WTC11 (cell line): ENCODE measurements at regions not wholly inside any gene's neighbourhood (a gene's known extent, or its start where the extent isn't known, plus 50 kb on each side); places are given as distances from the start of the nearest gene placed in this dataset.

Source experiments
- ATAC-seq: fragments of 200-7000 bp; cut with Tn5 transposase; 2 replicates; pipeline ENCODE4 v1.10.0; 2021; ENCODE audit warnings: mild to moderate bottlenecking, moderate library complexity
- CTCF ChIA-PET: fragments of 300-600 bp; sonication (Branson Sonifier 250); formaldehyde crosslinking; loops from one replicate; lab custom pipeline; 2021; ENCODE audit warnings: antibody characterized with exemption; lab: Charles Lee
- POLR2A ChIA-PET: fragments of 350-600 bp; sonication (Branson Sonifier 250); formaldehyde crosslinking; loops from one replicate; lab custom pipeline; 2021; ENCODE audit warnings: antibody characterized with exemption; lab: Charles Lee
- DNase-seq: peaks from one replicate; pipeline ENCODE4 v3.0.0; 2021; ENCODE audit warnings: low spot score
- H3K27ac Mint-ChIP-seq: 2 replicates; pipeline ENCODE4 v1.8.0; 2021; ENCODE audit warnings: mixed read lengths
- H3K27me3 Mint-ChIP-seq: 2 replicates; pipeline ENCODE4 v1.8.0; 2021; ENCODE audit warnings: low read depth, mild to moderate bottlenecking, moderate library complexity, mixed read lengths
- H3K36me3 Mint-ChIP-seq: 2 replicates; pipeline ENCODE4 v1.8.0; 2021; ENCODE audit warnings: mixed read lengths
- H3K4me1 Mint-ChIP-seq: 2 replicates; pipeline ENCODE4 v1.8.0; 2022; ENCODE audit warnings: mixed read lengths
- H3K4me3 Mint-ChIP-seq: 2 replicates; pipeline ENCODE4 v1.8.0; 2021; ENCODE audit warnings: mild to moderate bottlenecking, moderate library complexity, mixed read lengths
- H3K9me3 Mint-ChIP-seq: 2 replicates; pipeline ENCODE4 v1.8.0; 2021; ENCODE audit warnings: mixed read lengths
- CREM ChIP-seq: sonication (generic); formaldehyde crosslinking; IDR thresholded peaks from 2 replicates; pipeline ENCODE4 v1.8.1; 2022; ENCODE audit warnings: mild to moderate bottlenecking, missing genetic modification reagents, moderate library complexity
- FOXJ3 ChIP-seq: sonication (generic); formaldehyde crosslinking; IDR thresholded peaks from 2 replicates; pipeline ENCODE4 v1.9.0; 2021; ENCODE audit warnings: missing genetic modification reagents, mild to moderate bottlenecking, borderline replicate concordance
- FOXK1 ChIP-seq: sonication (generic); formaldehyde crosslinking; IDR thresholded peaks from 2 replicates; pipeline ENCODE4 v1.8.0; 2022; ENCODE audit warnings: mild to moderate bottlenecking, moderate library complexity, missing genetic modification reagents
- JUN ChIP-seq: sonication (generic); formaldehyde crosslinking; IDR thresholded peaks from 2 replicates; pipeline ENCODE4 v1.8.0; 2023; ENCODE audit warnings: mild to moderate bottlenecking, missing genetic modification reagents
- NFE2L1 ChIP-seq: sonication (generic); formaldehyde crosslinking; IDR thresholded peaks from 2 replicates; pipeline ENCODE4 v1.8.1; 2023; ENCODE audit warnings: missing genetic modification reagents
- SP1 ChIP-seq: sonication (generic); formaldehyde crosslinking; conservative IDR thresholded peaks from 2 replicates; pipeline ENCODE4 v1.8.1; 2022; ENCODE audit warnings: missing genetic modification reagents
- ZNF121 ChIP-seq: sonication (generic); formaldehyde crosslinking; IDR thresholded peaks from 2 replicates; pipeline ENCODE4 v1.8.0; 2023; ENCODE audit warnings: missing genetic modification reagents
- ZNF416 ChIP-seq: fragments of 250-450 bp; sonication (Bioruptor Pico); IDR thresholded peaks from 2 replicates; pipeline ENCODE4 v1.9.0; 2021; ENCODE audit warnings: mild to moderate bottlenecking, inconsistent platforms
- TF ChIP-seq, protein P1 (sequence below): sonication (generic); formaldehyde crosslinking; IDR thresholded peaks from 2 replicates; pipeline ENCODE4 v1.8.1; 2022; ENCODE audit warnings: low read depth, mild to moderate bottlenecking, moderate library complexity, missing genetic modification reagents, borderline replicate concordance
- TF ChIP-seq, protein P2 (sequence below): sonication (generic); formaldehyde crosslinking; IDR thresholded peaks from 2 replicates; pipeline ENCODE4 v1.8.1; 2022; ENCODE audit warnings: low read depth, missing genetic modification reagents, borderline replicate concordance
- TF ChIP-seq, protein P3 (sequence below): sonication (generic); formaldehyde crosslinking; IDR thresholded peaks from 2 replicates; pipeline ENCODE4 v1.8.1; 2022; ENCODE audit warnings: mild to moderate bottlenecking, missing genetic modification reagents, moderate library complexity, borderline replicate concordance
- TF ChIP-seq, protein P4 (sequence below): sonication (generic); formaldehyde crosslinking; IDR thresholded peaks from 2 replicates; pipeline ENCODE4 v1.8.1; 2023; ENCODE audit warnings: mild to moderate bottlenecking, missing genetic modification reagents, borderline replicate concordance
- TF ChIP-seq, protein P5 (sequence below): sonication (generic); formaldehyde crosslinking; conservative IDR thresholded peaks from 2 replicates; pipeline ENCODE4 v1.8.1; 2023; ENCODE audit warnings: mild to moderate bottlenecking, low read depth, missing genetic modification reagents, moderate library complexity
- TF ChIP-seq, protein P6 (sequence below): sonication (generic); formaldehyde crosslinking; IDR thresholded peaks from 2 replicates; pipeline ENCODE4 v1.8.1; 2023; ENCODE audit warnings: mild to moderate bottlenecking, missing genetic modification reagents, moderate library complexity

DNA sequence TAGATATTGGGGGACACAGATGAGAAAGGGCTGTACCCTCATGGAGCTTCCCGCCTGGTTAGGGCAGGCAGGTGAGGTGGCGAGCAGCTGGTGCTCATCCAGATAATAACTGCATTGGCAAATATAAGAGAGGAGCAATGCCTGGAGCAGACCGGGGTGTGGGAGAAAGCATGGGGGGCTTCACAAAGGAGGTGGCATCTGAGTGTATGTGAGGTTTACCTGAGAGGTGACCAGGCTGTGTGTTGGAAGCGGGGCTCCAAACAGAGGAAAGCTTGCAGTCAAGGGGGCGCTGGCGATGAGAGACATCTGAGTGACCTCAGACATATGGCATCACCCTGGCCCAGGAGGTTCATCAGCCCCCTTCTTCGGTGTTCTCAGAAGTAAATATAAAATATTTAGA, 72.1 kb upstream of the PMEPA1 start:
- DNase-seq (no peak), ATAC-seq (no peak)
- no peak overlapping the region for H3K27ac Mint-ChIP-seq
- peaks cover 6% of the 10 kb centered on the region for H3K4me1 Mint-ChIP-seq
- no peaks in the 10 kb centered on the region for H3K36me3 Mint-ChIP-seq
- H3K9me3 Mint-ChIP-seq: no peaks in the 10 kb centered on the region
- POLR2A ChIA-PET: interaction anchor here (0.6 kb wide), 1 partner anchor 95 kb away, joined by 3 read pairs; no protein-coding TSS in a partner anchor
- no peak for TF ChIP-seq NFE2L1 (CRISPR knock-in tag)
- no peak overlapping the region for H3K4me3 Mint-ChIP-seq
- H3K27me3 Mint-ChIP-seq: no peaks in the 10 kb centered on the region; the same call in 1 of the 2 replicates
- CTCF ChIA-PET: no interaction called here

DNA sequence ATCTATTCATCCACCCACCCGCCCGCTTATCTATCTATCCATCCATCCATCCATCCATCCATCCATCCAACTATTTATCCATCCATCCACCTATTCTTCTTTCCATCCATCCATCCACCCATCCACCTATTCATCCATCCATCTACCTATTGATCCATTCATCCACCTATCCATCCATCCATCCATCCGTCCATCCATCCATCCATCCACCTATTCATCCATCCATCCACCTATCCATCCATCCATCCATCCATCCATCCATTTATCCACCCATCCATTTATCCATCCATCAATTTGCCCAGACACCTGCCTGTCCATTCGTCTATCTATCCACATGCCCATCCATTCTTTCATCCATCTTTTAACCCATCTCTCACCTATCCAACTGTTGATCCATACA, 71.1 kb upstream of the PMEPA1 start:
- Mint-ChIP-seq H3K27ac (no peak overlapping the region), H3K9me3 (no peaks in the 10 kb centered on the region), H3K27me3 (no peaks in the 10 kb centered on the region; the same call in 1 of the 2 replicates), H3K4me3 (no peak overlapping the region), H3K36me3 (no peaks in the 10 kb centered on the region), H3K4me1 (peaks cover 6% of the 10 kb centered on the region)
- DNase-seq: no peak
- POLR2A ChIA-PET: no interaction called here
- TF ChIP-seq, protein P1, sequence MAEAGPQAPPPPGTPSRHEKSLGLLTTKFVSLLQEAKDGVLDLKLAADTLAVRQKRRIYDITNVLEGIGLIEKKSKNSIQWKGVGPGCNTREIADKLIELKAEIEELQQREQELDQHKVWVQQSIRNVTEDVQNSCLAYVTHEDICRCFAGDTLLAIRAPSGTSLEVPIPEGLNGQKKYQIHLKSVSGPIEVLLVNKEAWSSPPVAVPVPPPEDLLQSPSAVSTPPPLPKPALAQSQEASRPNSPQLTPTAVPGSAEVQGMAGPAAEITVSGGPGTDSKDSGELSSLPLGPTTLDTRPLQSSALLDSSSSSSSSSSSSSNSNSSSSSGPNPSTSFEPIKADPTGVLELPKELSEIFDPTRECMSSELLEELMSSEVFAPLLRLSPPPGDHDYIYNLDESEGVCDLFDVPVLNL (CRISPR knock-in tag): no peak
- TF ChIP-seq, protein P2, sequence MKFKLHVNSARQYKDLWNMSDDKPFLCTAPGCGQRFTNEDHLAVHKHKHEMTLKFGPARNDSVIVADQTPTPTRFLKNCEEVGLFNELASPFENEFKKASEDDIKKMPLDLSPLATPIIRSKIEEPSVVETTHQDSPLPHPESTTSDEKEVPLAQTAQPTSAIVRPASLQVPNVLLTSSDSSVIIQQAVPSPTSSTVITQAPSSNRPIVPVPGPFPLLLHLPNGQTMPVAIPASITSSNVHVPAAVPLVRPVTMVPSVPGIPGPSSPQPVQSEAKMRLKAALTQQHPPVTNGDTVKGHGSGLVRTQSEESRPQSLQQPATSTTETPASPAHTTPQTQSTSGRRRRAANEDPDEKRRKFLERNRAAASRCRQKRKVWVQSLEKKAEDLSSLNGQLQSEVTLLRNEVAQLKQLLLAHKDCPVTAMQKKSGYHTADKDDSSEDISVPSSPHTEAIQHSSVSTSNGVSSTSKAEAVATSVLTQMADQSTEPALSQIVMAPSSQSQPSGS (CRISPR knock-in tag): no peak
- TF ChIP-seq, protein P3, sequence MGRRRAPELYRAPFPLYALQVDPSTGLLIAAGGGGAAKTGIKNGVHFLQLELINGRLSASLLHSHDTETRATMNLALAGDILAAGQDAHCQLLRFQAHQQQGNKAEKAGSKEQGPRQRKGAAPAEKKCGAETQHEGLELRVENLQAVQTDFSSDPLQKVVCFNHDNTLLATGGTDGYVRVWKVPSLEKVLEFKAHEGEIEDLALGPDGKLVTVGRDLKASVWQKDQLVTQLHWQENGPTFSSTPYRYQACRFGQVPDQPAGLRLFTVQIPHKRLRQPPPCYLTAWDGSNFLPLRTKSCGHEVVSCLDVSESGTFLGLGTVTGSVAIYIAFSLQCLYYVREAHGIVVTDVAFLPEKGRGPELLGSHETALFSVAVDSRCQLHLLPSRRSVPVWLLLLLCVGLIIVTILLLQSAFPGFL (CRISPR knock-in tag): no peak
- TF ChIP-seq ZNF416: no peak
- TF ChIP-seq ZNF121: no peak
- no peak for TF ChIP-seq NFE2L1 (CRISPR knock-in tag)
- TF ChIP-seq, protein P4, sequence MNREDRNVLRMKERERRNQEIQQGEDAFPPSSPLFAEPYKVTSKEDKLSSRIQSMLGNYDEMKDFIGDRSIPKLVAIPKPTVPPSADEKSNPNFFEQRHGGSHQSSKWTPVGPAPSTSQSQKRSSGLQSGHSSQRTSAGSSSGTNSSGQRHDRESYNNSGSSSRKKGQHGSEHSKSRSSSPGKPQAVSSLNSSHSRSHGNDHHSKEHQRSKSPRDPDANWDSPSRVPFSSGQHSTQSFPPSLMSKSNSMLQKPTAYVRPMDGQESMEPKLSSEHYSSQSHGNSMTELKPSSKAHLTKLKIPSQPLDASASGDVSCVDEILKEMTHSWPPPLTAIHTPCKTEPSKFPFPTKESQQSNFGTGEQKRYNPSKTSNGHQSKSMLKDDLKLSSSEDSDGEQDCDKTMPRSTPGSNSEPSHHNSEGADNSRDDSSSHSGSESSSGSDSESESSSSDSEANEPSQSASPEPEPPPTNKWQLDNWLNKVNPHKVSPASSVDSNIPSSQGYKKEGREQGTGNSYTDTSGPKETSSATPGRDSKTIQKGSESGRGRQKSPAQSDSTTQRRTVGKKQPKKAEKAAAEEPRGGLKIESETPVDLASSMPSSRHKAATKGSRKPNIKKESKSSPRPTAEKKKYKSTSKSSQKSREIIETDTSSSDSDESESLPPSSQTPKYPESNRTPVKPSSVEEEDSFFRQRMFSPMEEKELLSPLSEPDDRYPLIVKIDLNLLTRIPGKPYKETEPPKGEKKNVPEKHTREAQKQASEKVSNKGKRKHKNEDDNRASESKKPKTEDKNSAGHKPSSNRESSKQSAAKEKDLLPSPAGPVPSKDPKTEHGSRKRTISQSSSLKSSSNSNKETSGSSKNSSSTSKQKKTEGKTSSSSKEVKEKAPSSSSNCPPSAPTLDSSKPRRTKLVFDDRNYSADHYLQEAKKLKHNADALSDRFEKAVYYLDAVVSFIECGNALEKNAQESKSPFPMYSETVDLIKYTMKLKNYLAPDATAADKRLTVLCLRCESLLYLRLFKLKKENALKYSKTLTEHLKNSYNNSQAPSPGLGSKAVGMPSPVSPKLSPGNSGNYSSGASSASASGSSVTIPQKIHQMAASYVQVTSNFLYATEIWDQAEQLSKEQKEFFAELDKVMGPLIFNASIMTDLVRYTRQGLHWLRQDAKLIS (CRISPR knock-in tag): no peak
- TF ChIP-seq, protein P5, sequence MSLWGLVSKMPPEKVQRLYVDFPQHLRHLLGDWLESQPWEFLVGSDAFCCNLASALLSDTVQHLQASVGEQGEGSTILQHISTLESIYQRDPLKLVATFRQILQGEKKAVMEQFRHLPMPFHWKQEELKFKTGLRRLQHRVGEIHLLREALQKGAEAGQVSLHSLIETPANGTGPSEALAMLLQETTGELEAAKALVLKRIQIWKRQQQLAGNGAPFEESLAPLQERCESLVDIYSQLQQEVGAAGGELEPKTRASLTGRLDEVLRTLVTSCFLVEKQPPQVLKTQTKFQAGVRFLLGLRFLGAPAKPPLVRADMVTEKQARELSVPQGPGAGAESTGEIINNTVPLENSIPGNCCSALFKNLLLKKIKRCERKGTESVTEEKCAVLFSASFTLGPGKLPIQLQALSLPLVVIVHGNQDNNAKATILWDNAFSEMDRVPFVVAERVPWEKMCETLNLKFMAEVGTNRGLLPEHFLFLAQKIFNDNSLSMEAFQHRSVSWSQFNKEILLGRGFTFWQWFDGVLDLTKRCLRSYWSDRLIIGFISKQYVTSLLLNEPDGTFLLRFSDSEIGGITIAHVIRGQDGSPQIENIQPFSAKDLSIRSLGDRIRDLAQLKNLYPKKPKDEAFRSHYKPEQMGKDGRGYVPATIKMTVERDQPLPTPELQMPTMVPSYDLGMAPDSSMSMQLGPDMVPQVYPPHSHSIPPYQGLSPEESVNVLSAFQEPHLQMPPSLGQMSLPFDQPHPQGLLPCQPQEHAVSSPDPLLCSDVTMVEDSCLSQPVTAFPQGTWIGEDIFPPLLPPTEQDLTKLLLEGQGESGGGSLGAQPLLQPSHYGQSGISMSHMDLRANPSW: no peak
- no peak for TF ChIP-seq CREM (CRISPR knock-in tag)
- TF ChIP-seq, protein P6, sequence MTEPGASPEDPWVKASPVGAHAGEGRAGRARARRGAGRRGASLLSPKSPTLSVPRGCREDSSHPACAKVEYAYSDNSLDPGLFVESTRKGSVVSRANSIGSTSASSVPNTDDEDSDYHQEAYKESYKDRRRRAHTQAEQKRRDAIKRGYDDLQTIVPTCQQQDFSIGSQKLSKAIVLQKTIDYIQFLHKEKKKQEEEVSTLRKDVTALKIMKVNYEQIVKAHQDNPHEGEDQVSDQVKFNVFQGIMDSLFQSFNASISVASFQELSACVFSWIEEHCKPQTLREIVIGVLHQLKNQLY (CRISPR knock-in tag): no peak
- no peak for TF ChIP-seq SP1 (CRISPR knock-in tag)
- TF ChIP-seq FOXK1 (CRISPR knock-in tag): no peak
- TF ChIP-seq JUN (CRISPR knock-in tag): no peak
- no peak for TF ChIP-seq FOXJ3
- no peak for ATAC-seq
- CTCF ChIA-PET: no interaction called here
